Right atrium auricular region (tissue), 2 donors: ENCODE measurements at regions not wholly inside any gene's neighbourhood (a gene's known extent, or its start where the extent isn't known, plus 50 kb on each side); places are given as distances from the start of the nearest gene placed in this dataset.
"Not testable (repeated sequence)": the region's sequence is repeated elsewhere in the genome, so short reads cannot be mapped to it uniquely, and the experiment has no call there.

Experiments used
- DNase-seq: peaks from one replicate; pipeline ENCODE4 v3.0.0-alpha.2; 2019; ENCODE audit warnings: low spot score
- H3K27ac ChIP-seq, 2 donors: fragments of 200-600 bp; sonication (generic); 1 replicate in 1 of 2; 2 replicates in 1 of 2; pipeline ENCODE4 v1.5.1; 2016 to 2019
- H3K27me3 ChIP-seq, 2 donors: fragments of 200-600 bp; sonication (generic); one replicate each; pipeline versions ENCODE4 v1.5.1 to v1.6.0; 2017 to 2019
- H3K36me3 ChIP-seq: fragments of 200-600 bp; sonication (generic); one replicate; pipeline ENCODE4 v1.5.1; 2016
- H3K4me1 ChIP-seq, 2 donors: fragments of 200-600 bp; sonication (generic); one replicate each; pipeline versions ENCODE4 v1.5.1 to v1.6.0; 2017 to 2019
- H3K4me3 ChIP-seq, 2 donors: fragments of 200-600 bp; sonication (generic); 1 replicate in 1 of 2; 2 replicates in 1 of 2; pipeline ENCODE4 v1.5.1; 2017 to 2019; ENCODE audit warnings: mild to moderate bottlenecking in 1 of 2, moderate library complexity in 1 of 2
- H3K9me3 ChIP-seq, 2 donors: fragments of 200-600 bp; sonication (generic); one replicate each; pipeline ENCODE4 v1.5.1; 2019
- CTCF ChIP-seq, 2 donors: fragments of 200-600 bp; sonication (generic); IDR thresholded peaks; one replicate each; pipeline ENCODE4 v1.5.1; 2019; ENCODE audit warnings: antibody characterized with exemption in 2 of 2

- H3K36me3 ChIP-seq, result no peaks in the 10 kb centered on the region
- no peak overlapping the region for H3K4me3 ChIP-seq
Observed at GRCh38 chr3:156035158-156035557, 85.2 kb upstream of the KCNAB1 start.

GRCh38 chr3:156036258-156037053 is 83.9 kb upstream of the KCNAB1 start:
- Histone ChIP-seq H3K36me3 (no peaks in the 10 kb centered on the region), H3K4me1 (no peaks in the 10 kb centered on the region), H3K9me3 (no peaks in the 10 kb centered on the region), H3K27ac (no peak overlapping the region), H3K27me3 (no peaks in the 10 kb centered on the region), H3K4me3 (no peak overlapping the region)
- TF ChIP-seq CTCF (IDR thresholded peaks at IDR 0.05), result no peak
- DNase-seq, result no peak

More at GRCh38 chr3:156035158-156035557, 85.2 kb upstream of the KCNAB1 start:
- H3K27me3 ChIP-seq, result no peaks in the 10 kb centered on the region
- no peaks in the 10 kb centered on the region for H3K4me1 ChIP-seq
- TF ChIP-seq CTCF (IDR thresholded peaks at IDR 0.05), result no peak
- DNase-seq, result no peak
- H3K27ac ChIP-seq, result no peak overlapping the region
- H3K9me3 ChIP-seq, result no peaks in the 10 kb centered on the region

GRCh38 chr3:156037356-156037755 is 83.0 kb upstream of the KCNAB1 start:
- no peak overlapping the region for H3K27ac ChIP-seq
- no peaks in the 10 kb centered on the region for H3K9me3 ChIP-seq
- H3K36me3 ChIP-seq, result no peaks in the 10 kb centered on the region
- DNase-seq, result no peak
- H3K4me1 ChIP-seq, result no peaks in the 10 kb centered on the region
- no peak for TF ChIP-seq CTCF (IDR thresholded peaks at IDR 0.05)
- no peak overlapping the region for H3K4me3 ChIP-seq
- H3K27me3 ChIP-seq, result no peaks in the 10 kb centered on the region

GRCh38 chr3:156038869-156039268 is 81.5 kb upstream of the KCNAB1 start:
- H3K4me1 ChIP-seq, result no peaks in the 10 kb centered on the region
- no peak for TF ChIP-seq CTCF (IDR thresholded peaks at IDR 0.05)
- DNase-seq, result no peak
- no peaks in the 10 kb centered on the region for H3K9me3 ChIP-seq
- no peak overlapping the region for H3K4me3 ChIP-seq
- no peaks in the 10 kb centered on the region for H3K36me3 ChIP-seq
- no peak overlapping the region for H3K27ac ChIP-seq
- H3K27me3 ChIP-seq, result no peaks in the 10 kb centered on the region

GRCh38 chr3:156040041-156040440 is 80.3 kb upstream of the KCNAB1 start:
- H3K4me3 ChIP-seq, result no peak overlapping the region
- no peaks in the 10 kb centered on the region for H3K27me3 ChIP-seq
- H3K36me3 ChIP-seq, result no peaks in the 10 kb centered on the region
- no peaks in the 10 kb centered on the region for H3K4me1 ChIP-seq
- no peak for DNase-seq
- TF ChIP-seq CTCF (IDR thresholded peaks at IDR 0.05), result no peak
- H3K27ac ChIP-seq, result no peak overlapping the region
- no peaks in the 10 kb centered on the region for H3K9me3 ChIP-seq

GRCh38 chr3:156041216-156041841 is 79.0 kb upstream of the KCNAB1 start:
- H3K27me3 ChIP-seq, H3K36me3 ChIP-seq, H3K9me3 ChIP-seq, H3K4me1 ChIP-seq, H3K27ac ChIP-seq, DNase-seq, H3K4me3 ChIP-seq: not testable (repeated sequence)

- H3K4me1 ChIP-seq, DNase-seq, H3K9me3 ChIP-seq, H3K27me3 ChIP-seq, H3K27ac ChIP-seq, H3K36me3 ChIP-seq, H3K4me3 ChIP-seq: not testable (repeated sequence)
Observed at GRCh38 chr3:156041856-156042255, 78.5 kb upstream of the KCNAB1 start.
